Dermis blood vessel endothelial cell (primary cell): ENCODE measurements at regions not wholly inside any gene's neighbourhood (a gene's known extent, or its start where the extent isn't known, plus 50 kb on each side); places are given as distances from the start of the nearest gene placed in this dataset.
"Not testable (repeated sequence)": the region's sequence is repeated elsewhere in the genome, so short reads cannot be mapped to it uniquely, and the experiment has no call there.

Source experiments
- DNase-seq: peaks from one replicate; pipeline ENCODE4 v3.0.0; 2010

GRCh38 chr5:52024359-52024758, 641.1 kb downstream of the ISL1 start:
- DNase-seq, result no peak

GRCh38 chr5:52029836-52030235, 646.6 kb downstream of the ISL1 start:
- DNase-seq, result not testable (repeated sequence)

DNA sequence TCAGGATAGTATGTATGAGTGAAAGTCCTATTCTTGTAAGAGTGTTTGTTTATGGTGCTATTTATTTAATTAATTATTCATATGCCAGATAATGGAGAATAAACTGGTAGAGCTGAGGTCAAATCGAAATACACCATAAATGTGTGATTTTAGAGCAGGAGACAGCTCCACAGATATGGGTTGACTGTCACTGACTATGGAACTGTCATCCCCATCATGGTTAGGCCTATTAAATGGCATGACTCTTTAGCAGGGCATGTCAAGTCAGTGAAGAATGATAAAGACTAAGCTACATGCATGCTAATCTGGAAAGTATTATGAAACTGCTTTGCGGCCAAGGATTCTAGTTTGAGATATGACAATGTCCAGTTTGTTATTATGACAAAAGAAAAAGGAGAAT, 658.6 kb downstream of the ISL1 start:
- DNase-seq, result no peak

DNA sequence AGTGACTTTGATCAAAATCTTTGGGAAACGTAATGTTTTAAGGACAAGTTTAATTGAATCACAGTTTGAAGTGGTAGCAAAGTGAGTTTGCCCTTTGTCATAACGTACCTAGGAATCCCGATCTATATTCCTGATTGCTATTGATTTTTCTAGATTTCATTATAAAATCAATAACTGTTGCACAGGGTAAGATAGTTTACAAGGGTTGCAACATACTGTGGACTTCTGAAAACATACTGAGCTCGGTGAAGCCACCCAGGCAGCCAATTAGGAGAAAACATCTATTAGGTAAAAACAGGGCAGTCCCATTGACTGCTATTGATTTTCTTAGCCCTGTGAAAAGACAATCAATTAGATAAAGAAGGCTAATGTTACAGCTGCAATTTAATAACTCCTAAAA, 659.9 kb downstream of the ISL1 start:
- no peak for DNase-seq

GRCh38 chr5:52043543-52043942, 660.3 kb downstream of the ISL1 start:
- DNase-seq, result no peak

DNA sequence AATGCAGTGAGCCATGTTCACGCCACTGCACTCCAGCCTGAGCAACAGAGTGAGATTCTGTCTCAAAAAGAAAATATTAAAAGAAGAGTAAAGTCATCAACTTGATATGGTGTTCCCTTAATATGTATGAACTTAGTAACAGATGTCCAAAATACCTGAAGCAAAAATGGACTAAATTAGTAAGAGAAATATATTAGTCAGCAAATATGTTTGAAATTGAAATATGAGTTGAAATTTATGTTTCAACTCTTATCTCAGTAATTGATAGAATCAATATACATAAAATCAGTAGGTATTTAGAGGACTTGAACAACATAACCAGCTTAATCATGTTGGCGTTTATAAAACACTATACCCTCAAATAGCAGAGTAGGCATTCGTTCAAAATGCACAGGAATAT, 668.5 kb downstream of the ISL1 start:
- DNase-seq, result no peak

DNA sequence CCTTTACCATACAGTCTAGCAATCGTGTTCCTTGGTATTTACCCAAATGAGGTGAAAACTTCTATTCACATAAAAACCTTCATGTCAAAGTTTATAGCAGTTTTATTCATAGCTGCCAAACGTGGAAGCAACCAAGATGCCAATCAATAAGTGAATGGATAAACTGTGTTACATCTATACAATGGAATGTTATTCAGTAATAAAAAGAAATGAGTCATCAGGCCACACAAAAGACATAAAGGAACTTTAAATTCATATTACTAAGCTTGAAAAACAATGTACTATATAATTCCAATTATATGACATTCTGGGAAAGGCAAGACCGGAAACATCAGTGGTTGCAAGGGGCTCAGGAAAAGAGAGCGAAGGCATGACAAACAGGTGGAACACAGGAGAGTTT, 679.9 kb downstream of the ISL1 start:
- DNase-seq, result no peak

DNA sequence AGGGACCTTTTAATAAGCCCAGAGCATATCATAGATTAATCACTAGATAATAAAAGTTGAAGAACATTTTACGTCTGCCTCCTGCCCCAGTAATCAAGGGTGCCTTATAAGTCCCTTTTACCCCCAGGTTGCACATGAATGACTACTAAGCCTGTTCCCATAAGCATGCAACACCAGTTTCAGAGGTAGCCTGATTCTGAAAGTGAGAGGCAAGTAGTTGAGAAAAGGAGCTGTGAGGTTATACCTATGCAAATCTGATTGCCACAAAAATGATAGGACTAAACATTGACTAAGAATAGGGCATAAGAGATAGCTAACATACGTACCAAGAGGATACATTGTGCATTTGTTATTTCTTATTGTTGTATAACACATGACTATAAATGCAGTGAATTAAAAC, 681.9 kb downstream of the ISL1 start:
- no peak for DNase-seq

- no peak for DNase-seq
Measured at GRCh38 chr5:52069997-52070396, 686.7 kb downstream of the ISL1 start.

DNA sequence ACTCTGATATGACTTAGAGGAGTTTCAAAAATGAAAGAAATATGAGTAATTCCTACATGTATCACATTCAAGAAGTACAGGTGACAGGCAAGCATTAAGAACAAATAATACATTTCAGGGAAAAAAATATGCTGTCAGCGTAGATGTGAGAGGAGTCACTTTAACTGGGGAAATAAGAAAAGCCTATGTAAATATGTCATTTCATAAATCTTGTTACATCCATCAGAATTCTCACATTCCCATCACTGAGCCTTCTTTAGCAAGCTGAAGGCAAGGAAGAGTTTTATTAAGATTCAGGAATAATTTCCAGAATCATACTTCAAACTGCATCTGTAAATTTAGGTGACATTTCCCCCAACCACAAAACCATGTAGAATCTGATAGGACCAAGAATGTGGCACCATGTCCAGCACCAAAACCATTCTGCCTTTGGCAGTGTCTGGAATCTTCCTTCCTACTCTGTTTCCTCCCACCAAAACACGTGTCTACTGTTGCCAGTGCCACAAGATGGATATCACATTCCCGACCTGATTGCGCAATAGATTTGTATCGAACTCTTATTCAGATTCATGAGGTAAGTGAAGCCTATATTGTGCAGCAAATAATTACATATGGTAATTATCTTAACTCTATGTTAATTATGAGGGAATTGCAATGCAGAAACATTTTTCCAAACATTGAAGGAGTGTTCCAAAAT, 690.9 kb downstream of the ISL1 start:
- no peak for DNase-seq

GRCh38 chr5:52077941-52078815, 694.9 kb downstream of the ISL1 start:
- DNase-seq, result no peak

DNA sequence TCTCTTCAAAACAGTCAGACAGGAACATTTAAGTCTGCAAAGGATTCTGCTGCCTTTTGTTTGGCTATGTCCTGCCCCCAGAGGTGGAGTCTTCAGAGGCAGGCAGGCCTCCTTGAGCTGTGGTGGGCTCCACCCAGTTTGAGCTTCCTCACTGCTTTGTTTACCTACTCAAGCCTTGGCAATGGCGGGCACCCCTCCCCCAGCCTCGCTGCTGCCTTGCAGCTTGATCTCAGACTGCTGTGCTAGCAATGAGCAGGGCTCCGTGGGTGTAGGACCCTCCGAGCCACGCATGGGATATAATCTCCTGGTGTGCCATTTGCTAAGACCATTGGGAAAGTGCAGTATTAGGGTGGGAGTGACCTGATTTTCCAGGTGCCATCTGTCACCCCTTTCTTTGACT, 685.4 kb upstream of the ITGA1 start:
- DNase-seq, result not testable (repeated sequence)

GRCh38 chr5:52107210-52107905, 680.4 kb upstream of the ITGA1 start:
- no peak for DNase-seq

DNA sequence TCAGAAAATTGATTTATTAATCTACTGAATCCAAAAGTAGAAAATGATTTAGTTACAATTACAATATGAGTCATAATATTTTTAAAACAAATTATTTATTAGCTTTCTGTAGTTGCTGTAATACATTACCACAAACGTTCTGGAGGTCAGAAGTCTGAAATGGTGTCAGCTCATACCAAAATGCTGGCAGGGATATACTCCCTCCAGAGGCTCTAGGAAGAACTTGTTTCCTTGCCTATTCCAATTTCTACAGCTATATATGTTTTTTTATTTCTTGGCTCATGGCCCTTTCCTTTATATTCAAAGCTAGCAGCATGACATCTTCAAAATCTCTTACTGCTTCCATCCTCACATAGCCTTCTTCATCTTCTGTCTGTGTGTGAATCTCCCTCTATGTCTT, 667.9 kb upstream of the ITGA1 start:
- DNase-seq, result no peak

DNA sequence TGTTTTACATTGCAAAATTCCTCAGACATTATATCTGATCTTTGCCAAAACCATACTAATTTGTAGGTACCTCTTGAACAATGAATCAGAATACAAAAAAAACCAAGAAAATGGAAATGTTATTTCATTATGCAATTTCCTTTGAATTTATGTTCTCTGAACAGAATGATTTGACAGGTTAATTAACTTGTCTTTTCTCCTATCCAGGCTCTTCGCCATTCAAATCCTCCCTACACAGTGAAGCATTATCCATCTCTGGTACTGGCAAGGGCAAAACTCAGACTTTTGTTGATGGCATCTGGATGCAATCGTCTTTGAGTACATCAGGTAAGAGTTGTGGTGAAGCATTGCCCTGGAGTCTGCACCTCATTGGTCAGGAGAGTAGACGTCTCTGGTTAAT, 655.7 kb upstream of the ITGA1 start:
- no peak for DNase-seq

DNA sequence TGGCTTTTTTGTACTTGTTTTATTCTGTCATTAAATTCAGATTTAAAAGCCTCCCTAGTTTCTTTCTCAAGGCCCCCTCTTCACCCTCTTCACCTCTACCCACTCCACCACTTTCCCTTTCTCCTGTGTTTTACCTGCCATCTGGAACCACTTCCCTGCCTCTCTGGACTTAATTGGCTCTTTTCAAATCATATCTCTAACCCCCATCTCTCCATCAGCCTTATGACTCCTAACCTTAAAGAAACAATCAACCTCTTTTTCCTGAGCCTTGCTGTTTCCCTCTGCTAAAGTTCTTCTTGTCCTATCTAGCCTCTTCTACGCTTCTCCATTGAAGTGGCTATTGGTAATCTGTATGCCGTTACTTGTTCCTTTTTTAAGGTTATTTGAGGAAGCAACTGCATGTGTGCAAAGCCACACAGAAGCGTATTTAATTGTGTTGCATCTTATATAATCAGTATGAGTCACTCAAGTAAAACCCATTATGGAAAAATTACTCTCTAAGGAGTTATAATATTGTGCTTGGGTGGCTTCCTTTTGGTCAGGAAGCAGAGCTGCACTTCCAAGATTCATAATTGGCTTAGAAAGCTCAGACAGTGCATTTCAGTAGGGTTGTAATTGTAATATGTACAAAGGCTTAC, 653.6 kb upstream of the ITGA1 start:
- DNase-seq, result no peak

- DNase-seq, result no peak
Measured at GRCh38 chr5:52139888-52140615, 647.7 kb upstream of the ITGA1 start.

- no peak for DNase-seq
Measured at GRCh38 chr5:52148679-52149078, 639.0 kb upstream of the ITGA1 start.

DNA sequence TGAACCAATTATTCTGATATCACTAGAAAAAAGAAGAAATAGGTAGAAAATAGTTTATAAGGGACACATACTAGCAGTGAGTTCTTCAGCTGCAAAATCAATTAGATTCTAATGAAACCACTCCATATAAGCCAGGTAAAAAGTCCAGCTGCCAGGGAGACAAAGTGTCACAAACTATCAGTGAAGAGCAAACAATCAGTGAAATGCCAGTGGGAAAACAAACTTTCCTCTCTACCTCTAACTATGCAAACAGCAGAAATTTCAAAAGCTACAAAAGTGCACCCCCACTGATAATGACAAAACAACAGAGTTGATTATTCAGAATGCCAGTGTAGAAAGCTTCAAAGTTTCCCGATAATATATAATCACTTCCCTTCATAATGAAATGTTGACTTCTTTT, 637.2 kb upstream of the ITGA1 start:
- DNase-seq, result no peak

DNA sequence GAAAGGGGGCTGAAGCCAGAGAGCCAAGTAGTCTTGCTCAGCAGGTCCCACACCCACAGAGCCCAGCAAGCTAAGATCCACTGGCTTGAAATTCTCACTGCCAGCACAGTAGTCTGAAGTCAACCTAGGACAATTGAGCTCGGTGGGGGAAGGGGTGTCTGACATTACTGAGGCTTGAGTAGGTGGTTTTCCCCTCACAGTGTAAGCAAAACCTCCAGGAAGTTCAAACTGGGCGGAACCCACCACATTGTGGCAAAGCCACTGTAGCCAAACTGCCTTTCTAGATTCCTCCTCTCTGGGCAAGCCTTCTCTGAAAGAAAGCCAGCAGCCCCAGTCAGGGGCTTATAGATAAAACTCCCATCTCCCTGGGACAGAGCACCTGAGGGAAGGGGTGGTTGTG, 630.9 kb upstream of the ITGA1 start:
- DNase-seq, result not testable (repeated sequence)

- DNase-seq, result not testable (repeated sequence)
Measured at GRCh38 chr5:52165806-52166205, 621.9 kb upstream of the ITGA1 start.

DNA sequence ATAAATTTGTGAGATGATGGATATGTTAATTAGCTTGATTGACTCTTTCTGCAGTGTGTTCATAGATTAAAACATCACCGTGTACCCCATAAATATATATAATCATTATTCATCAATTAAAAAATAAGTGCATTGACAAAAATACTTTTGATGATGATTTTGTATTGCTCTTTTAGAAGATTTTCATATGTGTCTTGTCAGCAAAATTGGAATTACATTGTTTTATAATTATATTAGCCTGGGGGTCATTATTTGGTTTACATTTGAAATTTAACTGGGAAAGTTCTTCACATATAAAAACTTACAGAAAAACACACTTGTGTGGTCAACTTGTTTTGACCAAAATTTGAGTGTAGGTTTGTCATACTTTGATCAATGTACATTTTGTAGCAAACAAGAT, 614.6 kb upstream of the ITGA1 start:
- no peak for DNase-seq
